ENCODE measurements at regions not wholly inside any gene's neighbourhood (a gene's known extent, or its start where the extent isn't known, plus 50 kb on each side); places are given as distances from the start of the nearest gene placed in this dataset.
"Not testable (repeated sequence)": the region's sequence is repeated elsewhere in the genome, so short reads cannot be mapped to it uniquely, and the experiment has no call there.

DNA sequence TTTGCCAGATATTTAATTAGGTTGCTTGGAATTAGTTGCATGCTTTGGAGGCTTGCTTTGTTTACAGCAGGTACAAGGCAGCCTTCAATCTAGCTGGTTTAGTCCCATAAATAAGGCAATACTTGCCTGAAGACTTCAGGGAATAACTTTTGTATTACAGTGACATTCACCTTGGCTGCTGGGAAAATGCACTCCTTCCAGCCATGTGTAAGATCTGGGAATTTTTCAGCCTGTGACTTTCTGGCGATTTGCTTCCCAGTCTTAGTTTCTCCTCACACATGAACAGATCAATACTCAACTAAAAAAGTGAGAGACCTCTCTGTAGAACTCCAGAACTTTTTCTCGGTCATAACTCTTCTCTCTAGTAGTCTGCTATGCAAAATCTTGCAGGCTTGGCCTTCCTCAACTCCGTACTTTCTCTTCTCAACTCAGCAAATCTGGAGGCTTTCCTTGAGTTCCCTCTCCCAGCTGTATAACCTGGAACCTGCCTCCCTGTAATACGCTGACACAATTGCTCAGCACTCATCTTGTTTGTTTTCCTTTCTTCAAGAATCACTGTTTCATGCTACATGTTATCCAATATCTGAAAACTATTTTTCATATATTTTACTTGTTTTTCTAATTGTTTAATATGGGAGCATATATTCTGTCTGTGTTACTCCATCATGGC is 173.0 kb downstream of the MSX2 start:
- DNase-seq, result no peak
- H3K27ac ChIP-seq, result no peak overlapping the region
- no peaks in the 10 kb centered on the region for H3K4me1 ChIP-seq (replicated peaks in 1 of 2)
- H3K27me3 ChIP-seq, result no peaks in the 10 kb centered on the region
- intact Hi-C loops (cut with DNase I), result no loop called here
- H3K4me3 ChIP-seq, result no peak overlapping the region
- TF ChIP-seq POLR2A (IDR thresholded peaks at IDR 0.05), result no peak
- TF ChIP-seq, protein P1, sequence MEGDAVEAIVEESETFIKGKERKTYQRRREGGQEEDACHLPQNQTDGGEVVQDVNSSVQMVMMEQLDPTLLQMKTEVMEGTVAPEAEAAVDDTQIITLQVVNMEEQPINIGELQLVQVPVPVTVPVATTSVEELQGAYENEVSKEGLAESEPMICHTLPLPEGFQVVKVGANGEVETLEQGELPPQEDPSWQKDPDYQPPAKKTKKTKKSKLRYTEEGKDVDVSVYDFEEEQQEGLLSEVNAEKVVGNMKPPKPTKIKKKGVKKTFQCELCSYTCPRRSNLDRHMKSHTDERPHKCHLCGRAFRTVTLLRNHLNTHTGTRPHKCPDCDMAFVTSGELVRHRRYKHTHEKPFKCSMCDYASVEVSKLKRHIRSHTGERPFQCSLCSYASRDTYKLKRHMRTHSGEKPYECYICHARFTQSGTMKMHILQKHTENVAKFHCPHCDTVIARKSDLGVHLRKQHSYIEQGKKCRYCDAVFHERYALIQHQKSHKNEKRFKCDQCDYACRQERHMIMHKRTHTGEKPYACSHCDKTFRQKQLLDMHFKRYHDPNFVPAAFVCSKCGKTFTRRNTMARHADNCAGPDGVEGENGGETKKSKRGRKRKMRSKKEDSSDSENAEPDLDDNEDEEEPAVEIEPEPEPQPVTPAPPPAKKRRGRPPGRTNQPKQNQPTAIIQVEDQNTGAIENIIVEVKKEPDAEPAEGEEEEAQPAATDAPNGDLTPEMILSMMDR (IDR thresholded peaks at IDR 0.05), result no peak
- 72 to 86% (median 80%) methylated on average over 4 of the region's 4 CpGs for WGBS, 4 donors
- no peaks in the 10 kb centered on the region for H3K36me3 ChIP-seq (replicated peaks in 1 of 2)
- H3K9me3 ChIP-seq (replicated peaks in 1 of 3), result no peaks in the 10 kb centered on the region

DNA sequence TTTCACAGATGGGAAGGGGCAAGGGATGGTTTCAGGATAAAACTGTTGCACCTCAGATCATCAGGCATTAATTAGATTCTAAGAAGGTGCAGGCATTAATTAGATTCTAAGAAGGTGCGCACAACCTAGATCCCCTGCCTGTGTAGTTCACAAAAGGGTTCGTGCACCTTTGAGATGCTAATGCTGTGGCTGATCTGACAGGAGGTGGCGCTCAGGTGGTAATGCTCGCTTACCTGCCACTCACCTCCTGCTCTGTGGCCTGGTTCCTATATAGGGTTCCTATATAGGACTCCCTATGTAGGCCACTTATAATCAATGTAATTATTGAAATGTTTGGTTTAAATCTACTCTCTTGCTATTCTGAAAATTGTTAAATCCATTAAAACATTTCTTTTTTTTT is 171.0 kb downstream of the MSX2 start:
- H3K9me3 ChIP-seq (replicated peaks in 1 of 3), result no peaks in the 10 kb centered on the region
- no peak overlapping the region for H3K4me3 ChIP-seq
- H3K27ac ChIP-seq, result no peak overlapping the region
- no peak for DNase-seq
- TF ChIP-seq POLR2A (IDR thresholded peaks at IDR 0.05), result no peak
- TF ChIP-seq, protein P1 (IDR thresholded peaks at IDR 0.05), result no peak
- no peaks in the 10 kb centered on the region for H3K27me3 ChIP-seq
- intact Hi-C loops (cut with DNase I), result no loop called here
- H3K36me3 ChIP-seq (replicated peaks in 1 of 2), result no peaks in the 10 kb centered on the region
- H3K4me1 ChIP-seq (replicated peaks in 1 of 2), result no peaks in the 10 kb centered on the region
- WGBS, 4 donors, result 59 to 78% (median 65%) methylated on average over 4 of the region's 4 CpGs

DNA sequence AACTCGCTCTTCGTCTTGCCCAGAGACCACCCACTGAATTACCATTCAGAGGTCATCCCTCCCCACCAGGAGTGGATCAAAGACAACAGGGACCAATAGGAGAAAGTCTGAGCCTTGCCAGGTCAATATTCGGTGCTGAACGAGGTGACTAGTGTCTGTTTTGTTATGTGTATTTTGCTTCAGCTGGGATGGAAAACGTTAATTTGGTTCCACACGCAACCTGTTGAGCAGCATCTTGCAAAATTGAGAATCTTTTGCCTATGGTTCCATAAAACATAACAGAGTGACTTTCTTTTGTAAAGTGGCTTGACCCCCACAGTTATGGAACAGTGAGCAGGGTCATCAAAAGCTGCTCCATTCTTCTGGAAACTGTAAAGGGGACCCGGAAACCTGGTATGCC is 168.4 kb downstream of the MSX2 start:
- H3K36me3 ChIP-seq (replicated peaks in 1 of 2), result no peaks in the 10 kb centered on the region
- no peak for TF ChIP-seq POLR2A (IDR thresholded peaks at IDR 0.05)
- TF ChIP-seq, protein P1 (IDR thresholded peaks at IDR 0.05), result no peak
- intact Hi-C loops (cut with DNase I), result no loop called here

DNA sequence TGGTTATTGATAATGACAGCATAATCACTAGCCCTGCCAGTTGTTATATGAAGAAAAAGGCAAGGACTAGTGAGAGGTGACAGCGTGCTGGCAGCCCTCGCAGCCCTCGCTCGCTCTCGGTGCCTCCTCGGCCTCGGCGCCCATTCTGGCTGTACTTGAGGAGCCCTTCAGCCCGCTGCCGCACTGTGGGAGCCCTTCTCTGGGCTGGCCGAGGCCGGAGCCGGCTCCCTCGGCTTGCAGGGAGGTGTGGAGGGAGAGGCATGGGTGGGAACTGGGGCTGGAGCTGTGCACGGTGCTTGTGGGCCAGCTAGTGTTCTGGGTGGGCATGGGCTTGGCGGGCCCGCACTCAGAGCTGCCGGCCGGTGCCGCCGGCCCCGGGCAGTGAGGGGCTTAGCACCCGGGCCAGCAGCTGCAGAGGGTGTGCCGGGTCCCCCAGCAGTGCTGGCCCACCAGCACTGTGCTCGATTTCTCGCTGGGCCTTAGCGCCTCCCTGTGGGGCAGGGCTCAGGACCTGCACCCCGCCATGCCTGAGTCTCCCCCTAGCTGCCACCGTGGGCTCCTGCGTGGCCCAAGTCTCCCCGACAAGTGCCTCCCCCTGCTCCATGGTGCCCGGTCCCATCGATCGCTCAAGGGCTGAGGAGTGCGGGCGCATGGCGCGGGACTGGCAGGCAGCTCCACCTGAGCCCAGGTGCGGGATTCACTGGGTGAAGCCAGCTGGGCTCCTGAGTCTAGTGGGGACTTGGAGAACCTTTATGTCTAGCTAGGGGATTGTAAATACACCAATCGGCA is 156.2 kb downstream of the MSX2 start:
- H3K27ac ChIP-seq; intact Hi-C loops (cut with DNase I); H3K4me1 ChIP-seq (replicated peaks in 1 of 2); H3K27me3 ChIP-seq; H3K4me3 ChIP-seq; H3K36me3 ChIP-seq (replicated peaks in 1 of 2); H3K9me3 ChIP-seq (replicated peaks in 1 of 3); DNase-seq: not testable (repeated sequence)
- 83 to 94% (median 89%) methylated on average over 22 to 40 of the region's 40 CpGs for WGBS, 4 donors

More for the DNA sequence above, 168.4 kb downstream of the MSX2 start:
- Histone ChIP-seq H3K9me3 (replicated peaks in 1 of 3) (no peaks in the 10 kb centered on the region), H3K4me3 (no peak overlapping the region), H3K4me1 (replicated peaks in 1 of 2) (no peaks in the 10 kb centered on the region), H3K27me3 (no peaks in the 10 kb centered on the region), H3K27ac (no peak overlapping the region)
- DNase-seq, result no peak
- whole genome bisulfite sequencing, 4 donors, result 79 to 92% (median 83%) methylated on average over 7 of the region's 7 CpGs
